ENCODE measurements at regions not wholly inside any gene's neighbourhood (a gene's known extent, or its start where the extent isn't known, plus 50 kb on each side); places are given as distances from the start of the nearest gene placed in this dataset.

- TF ChIP-seq JUND (IDR thresholded peaks at IDR 0.05): no peak
- TF ChIP-seq CTCF (IDR thresholded peaks at IDR 0.05; ENCODE audit: low read depth, low read length, missing input control): no peak
- TF ChIP-seq RAD21 (IDR thresholded peaks at IDR 0.05): no peak
- no peak for TF ChIP-seq MAX (IDR thresholded peaks at IDR 0.05)
- no peak for TF ChIP-seq YY1 (IDR thresholded peaks at IDR 0.05)
- no peak for TF ChIP-seq ATF3 (IDR thresholded peaks at IDR 0.05)
- no peak for TF ChIP-seq RXRA (IDR thresholded peaks at IDR 0.05)
- no peak for TF ChIP-seq TAF1 (conservative IDR thresholded peaks at IDR 0.05)
- TF ChIP-seq REST (IDR thresholded peaks at IDR 0.05): no peak
- TF ChIP-seq GABPA (IDR thresholded peaks at IDR 0.05 in 1 of 2, conservative IDR thresholded peaks at IDR 0.05 in 1 of 2): no peak
- TF ChIP-seq SP1 (IDR thresholded peaks at IDR 0.05): no peak
- no peak for TF ChIP-seq FOXA1 (IDR thresholded peaks at IDR 0.05)
- TF ChIP-seq HNF4A (conservative IDR thresholded peaks at IDR 0.05): no peak
Observed at GRCh38 chr3:182050932-182051331, 339.2 kb downstream of the SOX2 start.
